HepG2 (cell line): ENCODE measurements at regions not wholly inside any gene's neighbourhood (a gene's known extent, or its start where the extent isn't known, plus 50 kb on each side); places are given as distances from the start of the nearest gene placed in this dataset.

Source experiments
- HCFC1 ChIP-seq: fragments of 150-350 bp; IDR thresholded peaks from 2 replicates; pipeline ENCODE4 v1.6.1; 2014; ENCODE audit warnings: low read depth, low read length
- HNRNPUL1 ChIP-seq: fragments of 200-400 bp; formaldehyde crosslinking; IDR thresholded peaks from 2 replicates; pipeline ENCODE4 v1.6.1; 2017; ENCODE audit warnings: low read depth, mild to moderate bottlenecking, low read length, moderate library complexity
- JUNB ChIP-seq: sonication (generic); formaldehyde crosslinking; IDR thresholded peaks from 2 replicates; pipeline ENCODE4 v1.8.0; 2022; ENCODE audit warnings: missing genetic modification reagents, mild to moderate bottlenecking, borderline replicate concordance
- POLR2A ChIP-seq, 2 experiments: IDR thresholded peaks; 2 replicates each; pipeline ENCODE4 v1.6.1; 2011; ENCODE audit warnings: low read depth in 2 of 2, low read length in 2 of 2, mild to moderate bottlenecking in 1 of 2, moderate library complexity in 1 of 2; ENCODE audit not compliant: insufficient read depth in 1 of 2
- POLR2AphosphoS5 ChIP-seq: IDR thresholded peaks from 2 replicates; pipeline ENCODE4 v1.6.1; 2012; ENCODE audit warnings: low read depth, low read length
- SP1 ChIP-seq, 2 experiments: fragments of 450-650 bp in 1 of 2; sonication (generic) in 1 of 2; formaldehyde crosslinking in 1 of 2; IDR thresholded peaks; 2 replicates each; pipeline versions ENCODE4 v1.4.0 to v1.6.1; 2016 to 2020; ENCODE audit warnings: missing genetic modification reagents in 1 of 2
- STAG1 ChIP-seq: sonication (generic); formaldehyde crosslinking; IDR thresholded peaks from 2 replicates; pipeline ENCODE4 v1.4.0; 2020; ENCODE audit warnings: missing genetic modification reagents
- TCF7 ChIP-seq: sonication (generic); IDR thresholded peaks from 2 replicates; pipeline ENCODE4 v1.6.1; 2016; ENCODE audit warnings: antibody characterized with exemption, low read depth
- ZBTB7A ChIP-seq: sonication (generic); formaldehyde crosslinking; IDR thresholded peaks from 2 replicates; pipeline ENCODE4 v1.8.0; 2022; ENCODE audit warnings: mild to moderate bottlenecking, missing genetic modification reagents
- ZNF207 ChIP-seq: fragments of 450-650 bp; IDR thresholded peaks from 2 replicates; pipeline ENCODE4 v1.6.1; 2016; ENCODE audit warnings: antibody characterized with exemption, borderline replicate concordance
- ZNF501 ChIP-seq: sonication (generic); formaldehyde crosslinking; IDR thresholded peaks from 2 replicates; pipeline ENCODE4 v1.5.1; 2020; ENCODE audit warnings: mild to moderate bottlenecking, moderate library complexity, missing genetic modification reagents
- ZNF639 ChIP-seq: conservative IDR thresholded peaks from 2 replicates; pipeline ENCODE4 v1.6.1; 2018; ENCODE audit warnings: missing genetic modification reagents
- TF ChIP-seq, protein P1 (sequence below): sonication (generic); formaldehyde crosslinking; IDR thresholded peaks from 2 replicates; pipeline ENCODE4 v1.5.0; 2020; ENCODE audit warnings: mild to moderate bottlenecking, missing genetic modification reagents, moderate library complexity
- TF ChIP-seq, protein P2 (sequence below): sonication (generic); formaldehyde crosslinking; conservative IDR thresholded peaks from 2 replicates; pipeline ENCODE4 v1.5.0; 2020; ENCODE audit warnings: missing genetic modification reagents

DNA sequence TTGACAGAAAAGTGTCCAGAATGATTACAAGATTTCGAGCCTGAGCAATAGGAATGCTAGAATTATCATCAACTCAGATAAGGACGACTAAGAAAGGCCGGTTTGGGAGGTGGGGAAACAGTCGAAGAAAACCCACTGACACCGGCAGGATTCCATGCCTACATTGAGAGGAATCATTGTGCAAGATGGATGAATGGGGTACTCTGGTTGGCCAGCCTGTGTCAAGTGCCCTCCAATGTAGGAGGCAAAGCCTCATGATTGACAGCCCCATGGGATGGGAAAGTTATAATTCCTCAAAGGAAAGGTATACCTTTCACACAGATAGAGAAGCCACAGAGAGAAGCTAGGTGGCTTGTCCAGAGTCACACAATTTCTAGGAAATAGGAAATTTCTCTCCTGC is 153.5 kb upstream of the CTTNBP2NL start:
- TF ChIP-seq POLR2A (IDR thresholded peaks at IDR 0.05; ENCODE audit: insufficient read depth in 1 of 2, low read depth in 2 of 2, low read length in 2 of 2) = no peak
- no peak for TF ChIP-seq ZNF501
- no peak for TF ChIP-seq ZNF639 (CRISPR knock-in tag)
- no peak for TF ChIP-seq TCF7
- no peak for TF ChIP-seq HNRNPUL1
- no peak for TF ChIP-seq SP1 (IDR thresholded peaks at IDR 0.05)
- no peak for TF ChIP-seq SP1 (CRISPR knock-in tag; IDR thresholded peaks at IDR 0.05)
- TF ChIP-seq ZBTB7A = no peak
- TF ChIP-seq, protein P1, sequence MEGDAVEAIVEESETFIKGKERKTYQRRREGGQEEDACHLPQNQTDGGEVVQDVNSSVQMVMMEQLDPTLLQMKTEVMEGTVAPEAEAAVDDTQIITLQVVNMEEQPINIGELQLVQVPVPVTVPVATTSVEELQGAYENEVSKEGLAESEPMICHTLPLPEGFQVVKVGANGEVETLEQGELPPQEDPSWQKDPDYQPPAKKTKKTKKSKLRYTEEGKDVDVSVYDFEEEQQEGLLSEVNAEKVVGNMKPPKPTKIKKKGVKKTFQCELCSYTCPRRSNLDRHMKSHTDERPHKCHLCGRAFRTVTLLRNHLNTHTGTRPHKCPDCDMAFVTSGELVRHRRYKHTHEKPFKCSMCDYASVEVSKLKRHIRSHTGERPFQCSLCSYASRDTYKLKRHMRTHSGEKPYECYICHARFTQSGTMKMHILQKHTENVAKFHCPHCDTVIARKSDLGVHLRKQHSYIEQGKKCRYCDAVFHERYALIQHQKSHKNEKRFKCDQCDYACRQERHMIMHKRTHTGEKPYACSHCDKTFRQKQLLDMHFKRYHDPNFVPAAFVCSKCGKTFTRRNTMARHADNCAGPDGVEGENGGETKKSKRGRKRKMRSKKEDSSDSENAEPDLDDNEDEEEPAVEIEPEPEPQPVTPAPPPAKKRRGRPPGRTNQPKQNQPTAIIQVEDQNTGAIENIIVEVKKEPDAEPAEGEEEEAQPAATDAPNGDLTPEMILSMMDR (CRISPR knock-in tag) = no peak
- no peak for TF ChIP-seq POLR2AphosphoS5
- no peak for TF ChIP-seq ZNF207
- TF ChIP-seq, protein P2, sequence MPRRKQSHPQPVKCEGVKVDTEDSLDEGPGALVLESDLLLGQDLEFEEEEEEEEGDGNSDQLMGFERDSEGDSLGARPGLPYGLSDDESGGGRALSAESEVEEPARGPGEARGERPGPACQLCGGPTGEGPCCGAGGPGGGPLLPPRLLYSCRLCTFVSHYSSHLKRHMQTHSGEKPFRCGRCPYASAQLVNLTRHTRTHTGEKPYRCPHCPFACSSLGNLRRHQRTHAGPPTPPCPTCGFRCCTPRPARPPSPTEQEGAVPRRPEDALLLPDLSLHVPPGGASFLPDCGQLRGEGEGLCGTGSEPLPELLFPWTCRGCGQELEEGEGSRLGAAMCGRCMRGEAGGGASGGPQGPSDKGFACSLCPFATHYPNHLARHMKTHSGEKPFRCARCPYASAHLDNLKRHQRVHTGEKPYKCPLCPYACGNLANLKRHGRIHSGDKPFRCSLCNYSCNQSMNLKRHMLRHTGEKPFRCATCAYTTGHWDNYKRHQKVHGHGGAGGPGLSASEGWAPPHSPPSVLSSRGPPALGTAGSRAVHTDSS (CRISPR knock-in tag) = no peak
- TF ChIP-seq JUNB (CRISPR knock-in tag) = no peak
- no peak for TF ChIP-seq STAG1 (CRISPR knock-in tag)
- no peak for TF ChIP-seq HCFC1
